PC-3 (cell line): ENCODE measurements at regions not wholly inside any gene's neighbourhood (a gene's known extent, or its start where the extent isn't known, plus 50 kb on each side); places are given as distances from the start of the nearest gene placed in this dataset.

Experiments
- ATAC-seq: fragments of 200-7000 bp; cut with Tn5 transposase; 2 replicates; pipeline ENCODE4 v1.9.1; 2020; ENCODE audit warnings: mild to moderate bottlenecking, moderate library complexity
- BruUV-seq: library from RNA; stranded (reverse); fragments of 400-500 nt; replicated peaks from 2 replicates; lab custom pipeline; 2021; lab: Mats Ljungman, UMichigan
- CTCF ChIA-PET: fragments of 300-600 bp; sonication (Branson Sonifier 250); formaldehyde crosslinking; loops from one replicate; lab custom pipeline; 2022; ENCODE audit warnings: antibody characterized with exemption; lab: Charles Lee
- POLR2A ChIA-PET: fragments of 300-600 bp; sonication (Branson Sonifier 250); formaldehyde crosslinking; loops from one replicate; lab custom pipeline; 2022; ENCODE audit warnings: antibody characterized with exemption; ENCODE audit not compliant: unreplicated experiment; lab: Charles Lee
- DNase-seq: peaks from one replicate; pipeline ENCODE4 v3.0.0-alpha.2; 2015
- H2AFZ ChIP-seq: fragments of 300-600 bp; sonication (generic); 2 replicates; pipeline ENCODE4 v1.6.0; 2016; ENCODE audit warnings: antibody characterized with exemption, low read length
- H3F3A ChIP-seq: fragments of 300-600 bp; sonication (generic); one replicate; pipeline ENCODE4 v1.6.0; 2017; ENCODE audit warnings: antibody characterized with exemption, low read length, control low read depth, mild to moderate bottlenecking; ENCODE audit not compliant: unreplicated experiment
- H3K27ac ChIP-seq: fragments of 300-600 bp; sonication (generic); 2 replicates; pipeline ENCODE4 v1.5.1; 2016; ENCODE audit warnings: mild to moderate bottlenecking, low read length
- H3K27me3 ChIP-seq: fragments of 300-600 bp; sonication (generic); 2 replicates; pipeline ENCODE4 v1.6.1; 2016; ENCODE audit warnings: low read length, mixed read lengths
- H3K36me3 ChIP-seq: fragments of 300-600 bp; sonication (generic); 2 replicates; pipeline ENCODE4 v1.6.1; 2016; ENCODE audit warnings: low read depth, mixed run types, low read length, mixed read lengths
- H3K4me1 ChIP-seq: fragments of 300-600 bp; sonication (generic); 2 replicates; pipeline ENCODE4 v1.5.1; 2016; ENCODE audit warnings: low read length; ENCODE audit not compliant: insufficient read depth
- H3K4me2 ChIP-seq: fragments of 300-600 bp; sonication (generic); 2 replicates; pipeline ENCODE4 v1.6.0; 2016; ENCODE audit warnings: low read length
- H3K4me3 ChIP-seq: fragments of 300-600 bp; sonication (generic); 2 replicates; pipeline ENCODE4 v1.5.1; 2016; ENCODE audit warnings: mild to moderate bottlenecking, low read length, mixed read lengths
- H3K79me2 ChIP-seq: fragments of 300-600 bp; sonication (generic); 2 replicates; pipeline ENCODE4 v1.6.1; 2017; ENCODE audit warnings: low read length, mixed read lengths
- H3K9ac ChIP-seq: fragments of 300-600 bp; sonication (generic); 2 replicates; pipeline ENCODE4 v1.6.0; 2016; ENCODE audit warnings: mild to moderate bottlenecking, low read length
- H3K9me2 ChIP-seq: fragments of 300-600 bp; sonication (generic); replicated peaks from 2 replicates; pipeline ENCODE4 v1.6.1; 2016; ENCODE audit warnings: mixed run types, low read length, mixed read lengths
- H3K9me3 ChIP-seq: fragments of 300-600 bp; sonication (generic); 2 replicates; pipeline ENCODE4 v1.6.1; 2016; ENCODE audit warnings: low read length, mixed read lengths
- H4K20me1 ChIP-seq: fragments of 300-600 bp; sonication (generic); 2 replicates; pipeline ENCODE4 v1.6.1; 2016; ENCODE audit warnings: low read length, mixed read lengths
- EZH2 ChIP-seq: fragments of 300-600 bp; sonication (generic); IDR thresholded peaks from one replicate; pipeline ENCODE4 v1.6.1; 2017; ENCODE audit warnings: antibody characterized with exemption, mild to moderate bottlenecking, low read length; ENCODE audit not compliant: unreplicated experiment
- EZH2phosphoT487 ChIP-seq: fragments of 300-600 bp; sonication (generic); IDR thresholded peaks from 2 replicates; pipeline ENCODE4 v1.6.1; 2018; ENCODE audit warnings: mild to moderate bottlenecking, antibody characterized with exemption, low read length, borderline replicate concordance
- intact Hi-C: fragments of 100-400 bp; cut with micrococcal nuclease; formaldehyde crosslinking; loops from 2 replicates; pipeline ENCODE4 v1.9.0; 2023
- TF ChIP-seq, protein P1 (sequence below): fragments of 300-600 bp; sonication (generic); conservative IDR thresholded peaks from 2 replicates; pipeline ENCODE4 v1.5.1; 2017; ENCODE audit warnings: antibody characterized with exemption, low read depth, mild to moderate bottlenecking, low read length

DNA sequence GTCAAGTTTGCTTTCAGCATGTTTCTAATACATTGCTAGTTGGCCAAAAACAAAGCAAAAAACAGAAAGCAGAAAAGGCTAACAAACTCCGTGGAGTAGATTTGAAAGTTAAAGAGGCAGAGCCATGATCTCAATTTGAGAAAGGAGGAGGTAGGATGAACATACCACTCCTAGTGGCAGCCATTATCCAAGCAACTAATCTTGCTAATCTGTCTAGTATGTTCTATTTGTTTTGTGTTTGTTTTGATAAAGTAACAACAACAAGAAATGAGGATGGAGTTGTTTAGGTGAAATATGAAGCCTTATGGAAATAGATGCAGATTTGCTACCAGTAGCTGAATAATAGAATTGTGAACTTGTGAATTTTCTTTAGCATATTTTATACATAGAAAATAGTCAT lies 295.5 kb upstream of the PRDM1 start:
- no TSS peak for BruUV-seq
- intact Hi-C loops, result no loop called here
- no peaks in the 10 kb centered on the region for H3K9me3 ChIP-seq
- H3K27me3 ChIP-seq, result no peaks in the 10 kb centered on the region
- H3K9ac ChIP-seq, result no peak overlapping the region
- no peaks in the 10 kb centered on the region for H3K79me2 ChIP-seq
- no peaks in the 10 kb centered on the region for H4K20me1 ChIP-seq
- TF ChIP-seq EZH2, result no peak
- TF ChIP-seq, protein P1, sequence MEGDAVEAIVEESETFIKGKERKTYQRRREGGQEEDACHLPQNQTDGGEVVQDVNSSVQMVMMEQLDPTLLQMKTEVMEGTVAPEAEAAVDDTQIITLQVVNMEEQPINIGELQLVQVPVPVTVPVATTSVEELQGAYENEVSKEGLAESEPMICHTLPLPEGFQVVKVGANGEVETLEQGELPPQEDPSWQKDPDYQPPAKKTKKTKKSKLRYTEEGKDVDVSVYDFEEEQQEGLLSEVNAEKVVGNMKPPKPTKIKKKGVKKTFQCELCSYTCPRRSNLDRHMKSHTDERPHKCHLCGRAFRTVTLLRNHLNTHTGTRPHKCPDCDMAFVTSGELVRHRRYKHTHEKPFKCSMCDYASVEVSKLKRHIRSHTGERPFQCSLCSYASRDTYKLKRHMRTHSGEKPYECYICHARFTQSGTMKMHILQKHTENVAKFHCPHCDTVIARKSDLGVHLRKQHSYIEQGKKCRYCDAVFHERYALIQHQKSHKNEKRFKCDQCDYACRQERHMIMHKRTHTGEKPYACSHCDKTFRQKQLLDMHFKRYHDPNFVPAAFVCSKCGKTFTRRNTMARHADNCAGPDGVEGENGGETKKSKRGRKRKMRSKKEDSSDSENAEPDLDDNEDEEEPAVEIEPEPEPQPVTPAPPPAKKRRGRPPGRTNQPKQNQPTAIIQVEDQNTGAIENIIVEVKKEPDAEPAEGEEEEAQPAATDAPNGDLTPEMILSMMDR, result peak; percentile 27; the same call in 1 of the 2 replicates
- no peak overlapping the region for H2AFZ ChIP-seq
- H3K4me3 ChIP-seq, result no peak overlapping the region
- peaks cover 18% of the 10 kb centered on the region for H3K4me1 ChIP-seq
- H3K9me2 ChIP-seq, result no peaks in the 10 kb centered on the region
- ATAC-seq (no peak), DNase-seq (no peak)
- H3K27ac ChIP-seq, result no peak overlapping the region
- ChIA-PET POLR2A (no interaction called here), CTCF (no interaction called here)
- no peaks in the 10 kb centered on the region for H3F3A ChIP-seq
- no peaks in the 10 kb centered on the region for H3K36me3 ChIP-seq
- H3K4me2 ChIP-seq, result no peak overlapping the region

DNA sequence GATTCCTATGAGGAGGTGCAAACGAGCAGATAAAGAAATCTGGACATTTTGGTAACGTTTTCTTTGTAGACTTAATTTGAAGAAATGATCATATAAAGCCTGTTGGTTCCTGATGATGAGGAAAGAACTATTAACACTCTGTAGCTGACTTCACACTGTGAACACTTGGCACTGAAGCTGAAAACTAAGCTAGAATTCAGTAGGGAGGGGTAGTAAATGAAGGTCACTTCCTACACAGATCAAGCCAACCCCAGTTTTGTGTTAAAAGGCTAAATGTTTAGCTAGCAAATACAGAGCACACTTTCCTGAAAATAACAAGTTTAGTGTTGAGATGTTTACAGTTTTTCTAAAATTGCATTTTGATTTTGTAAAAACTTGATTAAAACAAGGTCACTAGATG lies 296.2 kb upstream of the PRDM1 start:
- TF ChIP-seq EZH2 (no peak), EZH2phosphoT487 (no peak)
- TF ChIP-seq, protein P1, result no peak
- Histone ChIP-seq H3K79me2 (no peaks in the 10 kb centered on the region), H3K27ac (no peak overlapping the region), H4K20me1 (no peaks in the 10 kb centered on the region), H3F3A (no peaks in the 10 kb centered on the region), H3K9me3 (no peaks in the 10 kb centered on the region), H3K27me3 (no peaks in the 10 kb centered on the region), H3K36me3 (no peaks in the 10 kb centered on the region), H3K9ac (no peak overlapping the region), H3K4me3 (no peak overlapping the region), H3K9me2 (no peaks in the 10 kb centered on the region), H3K4me1 (peaks cover 13% of the 10 kb centered on the region), H3K4me2 (no peak overlapping the region), H2AFZ (no peak overlapping the region)
- ChIA-PET CTCF (no interaction called here), POLR2A (no interaction called here)
- BruUV-seq, result no TSS peak
- intact Hi-C loops, result no loop called here
- no peak for ATAC-seq
- DNase-seq, result no peak

DNA sequence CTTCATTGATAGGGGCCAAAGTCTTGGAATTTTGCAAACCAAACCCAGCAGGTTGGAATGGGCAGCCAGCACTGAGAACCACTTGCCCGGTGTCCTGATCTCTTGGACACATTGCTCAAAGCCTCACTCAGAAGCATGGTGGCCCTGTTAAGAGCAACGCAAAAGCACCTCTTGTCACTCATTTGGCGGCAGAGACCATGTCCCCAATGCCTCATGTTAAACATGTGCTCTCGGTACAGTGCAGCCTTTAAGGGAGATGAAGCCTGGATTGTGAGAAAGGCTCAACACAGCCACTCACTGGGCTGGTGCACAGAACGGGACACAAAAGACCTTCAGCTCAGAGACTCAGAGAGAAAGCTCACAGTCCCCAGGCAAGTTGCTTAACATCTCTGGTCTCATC lies 298.4 kb upstream of the PRDM1 start:
- Histone ChIP-seq H3K4me2 (no peak overlapping the region), H3K9me3 (no peaks in the 10 kb centered on the region), H3K9me2 (no peaks in the 10 kb centered on the region), H3K27ac (no peak overlapping the region), H3K27me3 (no peaks in the 10 kb centered on the region), H2AFZ (no peak overlapping the region), H3F3A (no peaks in the 10 kb centered on the region), H3K36me3 (no peaks in the 10 kb centered on the region), H4K20me1 (no peaks in the 10 kb centered on the region), H3K4me1 (no peaks in the 10 kb centered on the region), H3K79me2 (no peaks in the 10 kb centered on the region), H3K4me3 (no peak overlapping the region), H3K9ac (no peak overlapping the region)
- DNase-seq, result no peak
- ChIA-PET CTCF (no interaction called here), POLR2A (no interaction called here)
- intact Hi-C loops, result no loop called here
- no peak for ATAC-seq
- TF ChIP-seq, protein P1, result no peak
- BruUV-seq, result no TSS peak
